HepG2 (cell line): ENCODE measurements at regions not wholly inside any gene's neighbourhood (a gene's known extent, or its start where the extent isn't known, plus 50 kb on each side); places are given as distances from the start of the nearest gene placed in this dataset.

Experiments used
- ATAC-seq: fragments of 200-7000 bp; cut with Tn5 transposase; 3 replicates; pipeline ENCODE4 v1.9.1; 2020; ENCODE audit warnings: mild to moderate bottlenecking, moderate library complexity
- BruUV-seq: library from RNA; stranded (reverse); fragments of 400-500 nt; replicated peaks from 2 replicates; lab custom pipeline; 2021; lab: Mats Ljungman, UMichigan
- CTCF ChIA-PET: fragments of 300-600 bp; formaldehyde crosslinking; extraction: SDS; loops from one replicate; lab custom pipeline; 2021; ENCODE audit warnings: low total read pairs, inconsistent platforms, low intra/inter-chr PET ratio; lab: Yijun Ruan, JAX
- POLR2A ChIA-PET: fragments of 350-600 bp; sonication (Branson Sonifier 250); formaldehyde crosslinking; loops from one replicate; lab custom pipeline; 2020; ENCODE audit warnings: antibody characterized with exemption, inconsistent platforms; lab: Yijun Ruan, JAX
- DNase-seq: peaks from one replicate; pipeline ENCODE4 v3.0.0-alpha.2; 2015; ENCODE audit warnings: low spot score
- FAIRE-seq: peaks from 3 replicates; lab custom pipeline; 2011; peaks lifted over from hg19 to GRCh38; lab: Jason Lieb, UNC
- H2AFZ ChIP-seq: one replicate; pipeline ENCODE4 v1.6.1; 2011; ENCODE audit warnings: low read length, inconsistent platforms
- H3K27ac ChIP-seq: fragments of 300-600 bp; 3 replicates; pipeline ENCODE4 v1.8.0; 2011; ENCODE audit warnings: mixed run types, mild to moderate bottlenecking, mixed read lengths, low read length, inconsistent platforms; ENCODE audit not compliant: insufficient read depth; ENCODE audit errors: extremely low read length
- H3K27me3 ChIP-seq, 2 experiments: fragments of 200-600 bp in 1 of 2; 2 replicates in 1 of 2; 3 replicates in 1 of 2; pipeline versions ENCODE4 v1.6.0 to v1.8.0; 2011; ENCODE audit warnings: low read length in 2 of 2, mild to moderate bottlenecking in 2 of 2, moderate library complexity in 2 of 2, inconsistent platforms in 1 of 2; ENCODE audit not compliant: insufficient read depth in 2 of 2, control insufficient read depth in 1 of 2
- H3K36me3 ChIP-seq, 2 experiments: fragments of 200-600 bp in 1 of 2; replicated peaks in 1 of 2; 2 replicates in 1 of 2; 3 replicates in 1 of 2; pipeline versions ENCODE4 v1.5.1 to v1.8.0; 2011; ENCODE audit warnings: low read length in 2 of 2, inconsistent platforms in 1 of 2; ENCODE audit not compliant: insufficient read depth in 2 of 2, control insufficient read depth in 1 of 2
- H3K4me1 ChIP-seq: 2 replicates; pipeline ENCODE4 v1.5.1; 2012; ENCODE audit warnings: low read length, inconsistent platforms; ENCODE audit not compliant: insufficient read depth
- H3K4me2 ChIP-seq: 2 replicates; pipeline ENCODE4 v1.6.0; 2011; ENCODE audit warnings: low read depth, low read length, inconsistent platforms
- H3K4me3 ChIP-seq, 3 experiments: fragments of 200-600 bp in 1 of 3; sonication (generic), shearing (Covaris generic) in 1 of 3; replicated peaks in 1 of 3; 2 replicates each; pipeline ENCODE4 v1.5.1; 2011 to 2016; ENCODE audit warnings: low read length in 3 of 3, inconsistent platforms in 2 of 3, low read depth in 2 of 3, mild to moderate bottlenecking in 2 of 3, control low read depth in 1 of 3, mixed read lengths in 1 of 3; ENCODE audit not compliant: insufficient read depth in 1 of 3
- H3K79me2 ChIP-seq: one replicate; pipeline ENCODE4 v1.6.1; 2011; ENCODE audit warnings: low read length, inconsistent platforms; ENCODE audit not compliant: insufficient read depth
- H3K9ac ChIP-seq: 2 replicates; pipeline ENCODE4 v1.6.0; 2011; ENCODE audit warnings: mild to moderate bottlenecking, low read depth, low read length, inconsistent platforms; ENCODE audit not compliant: insufficient read depth
- H3K9me3 ChIP-seq: 2 replicates; pipeline ENCODE4 v1.5.1; 2012; ENCODE audit warnings: mild to moderate bottlenecking, low read length
- H4K20me1 ChIP-seq: 2 replicates; pipeline ENCODE4 v1.6.0; 2011; ENCODE audit warnings: inconsistent platforms, mild to moderate bottlenecking, low read length, moderate library complexity; ENCODE audit not compliant: insufficient read depth
- ATAD3A ChIP-seq: sonication (generic); formaldehyde crosslinking; IDR thresholded peaks from 2 replicates; pipeline ENCODE4 v1.4.0; 2020; ENCODE audit warnings: missing genetic modification reagents
- BCLAF1 ChIP-seq: fragments of 450-650 bp; IDR thresholded peaks from 2 replicates; pipeline ENCODE4 v1.6.1; 2017; ENCODE audit warnings: mild to moderate bottlenecking
- GPBP1L1 ChIP-seq: sonication (generic); formaldehyde crosslinking; IDR thresholded peaks from 2 replicates; pipeline ENCODE4 v1.5.0; 2020; ENCODE audit warnings: mild to moderate bottlenecking, missing genetic modification reagents
- HCFC1 ChIP-seq: fragments of 150-350 bp; IDR thresholded peaks from 2 replicates; pipeline ENCODE4 v1.6.1; 2014; ENCODE audit warnings: low read depth, low read length
- MEF2D ChIP-seq: sonication (generic); formaldehyde crosslinking; IDR thresholded peaks from 2 replicates; pipeline ENCODE4 v1.5.1; 2020; ENCODE audit warnings: mild to moderate bottlenecking, missing genetic modification reagents
- NBN ChIP-seq: fragments of 450-650 bp; conservative IDR thresholded peaks from 2 replicates; pipeline ENCODE4 v1.6.1; 2017
- RFXANK ChIP-seq: IDR thresholded peaks from 2 replicates; pipeline ENCODE4 v1.6.1; 2016
- SMAD9 ChIP-seq: sonication (generic); formaldehyde crosslinking; IDR thresholded peaks from 2 replicates; pipeline ENCODE4 v1.5.1; 2020; ENCODE audit warnings: mild to moderate bottlenecking, missing genetic modification reagents
- SUZ12 ChIP-seq: fragments of 150-350 bp; IDR thresholded peaks from 2 replicates; pipeline ENCODE4 v1.6.1; 2014; ENCODE audit warnings: low read depth, low read length
- TCF7 ChIP-seq: sonication (generic); IDR thresholded peaks from 2 replicates; pipeline ENCODE4 v1.6.1; 2016; ENCODE audit warnings: antibody characterized with exemption, low read depth
- ZBTB20 ChIP-seq: sonication (generic); formaldehyde crosslinking; IDR thresholded peaks from 2 replicates; pipeline ENCODE4 v1.8.1; 2023; ENCODE audit warnings: missing genetic modification reagents, low read depth, mild to moderate bottlenecking, borderline replicate concordance
- ZNF260 ChIP-seq: sonication (generic); formaldehyde crosslinking; IDR thresholded peaks from 2 replicates; pipeline ENCODE4 v1.4.0; 2020; ENCODE audit warnings: missing genetic modification reagents, low read depth, mild to moderate bottlenecking, borderline replicate concordance
- ZNF407 ChIP-seq: sonication (generic); formaldehyde crosslinking; IDR thresholded peaks from one replicate; pipeline ENCODE4 v1.5.1; 2020; ENCODE audit warnings: mild to moderate bottlenecking, missing genetic modification reagents; ENCODE audit errors: not compliant biosample characterization
- ZNF703 ChIP-seq: sonication (generic); formaldehyde crosslinking; IDR thresholded peaks from 2 replicates; pipeline ENCODE4 v1.5.1; 2020; ENCODE audit warnings: missing genetic modification reagents, mild to moderate bottlenecking, moderate library complexity, borderline replicate concordance
- ZNF749 ChIP-seq: sonication (generic); formaldehyde crosslinking; IDR thresholded peaks from 2 replicates; pipeline ENCODE4 v1.8.0; 2022; ENCODE audit warnings: mild to moderate bottlenecking, missing genetic modification reagents, moderate library complexity, borderline replicate concordance
- WGBS: methylation state at CpG from one replicate; pipeline ENCODE4 v1.1.6; 2017; ENCODE audit warnings: low lambda C conversion rate; 5-methylcytosine and 5-hydroxymethylcytosine counted together
- in situ Hi-C: cut with HindIII; loops from 2 replicates; pipeline ENCODE4 v1.10.0; 2017; ENCODE audit warnings: low pct_unique_long_range_greater_than_20kb; ENCODE audit not compliant: extremely low pct_ligation_motif_present
- intact Hi-C: fragments of 100-400 bp; cut with micrococcal nuclease; formaldehyde crosslinking; loops from one replicate; pipeline ENCODE4 v1.10.0; 2022; ENCODE audit not compliant: unreplicated experiment

GRCh38 chr5:38143384-38143783 is 115.0 kb upstream of the EGFLAM start:
- ATAC-seq, result no peak
- POLR2A ChIA-PET, result no interaction called here
- Histone ChIP-seq H2AFZ (no peak overlapping the region), H3K4me1 (peaks cover 30% of the 10 kb centered on the region), H3K27me3 (no peaks in the 10 kb centered on the region), H3K36me3 (no peaks in the 10 kb centered on the region), H3K79me2 (no peaks in the 10 kb centered on the region), H3K4me2 (no peak overlapping the region), H3K9me3 (no peaks in the 10 kb centered on the region), H4K20me1 (no peaks in the 10 kb centered on the region), H3K4me3 (no peak overlapping the region), H3K9ac (no peak overlapping the region), H3K27ac (no peak overlapping the region)
- DNase-seq, result no peak
- intact Hi-C loops, result no loop called here
- BruUV-seq, result no TSS peak
- CTCF ChIA-PET, result no interaction called here
- 91% methylated on average over 3 of the region's 3 CpGs for WGBS
- in situ Hi-C loops, result no loop called here
- FAIRE-seq, result no peak
- TF ChIP-seq ZNF749 (CRISPR knock-in tag) (no peak), ZNF703 (CRISPR knock-in tag) (no peak), ZNF260 (no peak), NBN (no peak), MEF2D (CRISPR knock-in tag) (no peak), BCLAF1 (no peak), TCF7 (no peak), ZNF407 (CRISPR knock-in tag) (no peak), SUZ12 (no peak), SMAD9 (CRISPR knock-in tag) (no peak), GPBP1L1 (CRISPR knock-in tag) (no peak), RFXANK (CRISPR knock-in tag) (no peak), ZBTB20 (CRISPR knock-in tag) (no peak), ATAD3A (no peak), HCFC1 (no peak)
